NCI-H345 treated with DMSO at 0.1 percent for 48 hours (cell line): ENCODE measurements at regions not wholly inside any gene's neighbourhood (a gene's known extent, or its start where the extent isn't known, plus 50 kb on each side); places are given as distances from the start of the nearest gene placed in this dataset.
"Not testable (repeated sequence)": the region's sequence is repeated elsewhere in the genome, so short reads cannot be mapped to it uniquely, and the experiment has no call there.

Experiments used
- DNase-seq: peaks from one replicate; lab custom pipeline; 2025; ENCODE audit not compliant: unreplicated experiment; lab: John Stamatoyannopoulos, UW

GRCh38 chr12:28973491-28973890 is 175.6 kb upstream of the FAR2 start:
- DNase-seq = no peak

- DNase-seq = no peak
These were observed 174.9 kb upstream of the FAR2 start for GRCh38 chr12:28974166-28974565.

- DNase-seq = no peak
These were observed 174.2 kb upstream of the FAR2 start for GRCh38 chr12:28974883-28975282.

GRCh38 chr12:28975564-28976340 is 173.3 kb upstream of the FAR2 start:
- no peak for DNase-seq

DNA sequence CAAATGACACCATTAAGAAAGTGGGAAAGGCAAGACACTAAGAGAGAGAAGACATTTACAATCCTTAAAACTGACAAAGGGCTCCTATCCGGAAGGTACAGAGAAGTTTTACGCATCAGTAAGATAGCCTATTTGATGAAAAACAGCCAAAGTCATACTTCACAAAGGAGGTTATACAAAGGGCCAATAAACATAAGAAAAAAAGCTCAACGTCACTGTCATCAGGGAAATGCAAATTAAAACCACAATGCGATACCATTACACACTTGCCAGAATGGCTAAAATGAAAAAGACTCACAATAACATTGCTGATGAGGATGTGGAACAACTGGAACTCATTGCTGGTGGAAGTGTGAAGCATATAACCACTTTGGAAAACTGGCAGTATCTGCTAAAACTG is 168.6 kb upstream of the FAR2 start:
- DNase-seq = no peak

- DNase-seq = no peak
These were observed 161.3 kb upstream of the FAR2 start for GRCh38 chr12:28987538-28988324.

DNA sequence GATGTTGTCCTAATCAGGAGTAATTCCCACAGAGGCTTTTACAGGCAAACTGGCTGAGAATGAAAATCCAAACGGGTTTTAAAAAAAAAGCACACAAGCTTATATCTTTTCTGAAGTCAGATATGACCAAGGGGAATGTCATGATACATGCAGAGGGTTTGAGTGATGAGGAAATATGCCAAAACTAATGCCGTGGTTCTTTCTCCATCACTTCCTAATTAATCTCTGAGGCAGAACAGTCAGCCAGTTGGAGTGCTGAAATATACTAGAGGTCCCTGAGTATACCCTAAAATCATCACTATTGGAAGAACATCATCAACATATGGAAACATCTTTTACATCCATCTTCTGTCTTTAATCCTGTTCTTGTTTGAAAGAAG is 160.8 kb upstream of the FAR2 start:
- DNase-seq = no peak

DNA sequence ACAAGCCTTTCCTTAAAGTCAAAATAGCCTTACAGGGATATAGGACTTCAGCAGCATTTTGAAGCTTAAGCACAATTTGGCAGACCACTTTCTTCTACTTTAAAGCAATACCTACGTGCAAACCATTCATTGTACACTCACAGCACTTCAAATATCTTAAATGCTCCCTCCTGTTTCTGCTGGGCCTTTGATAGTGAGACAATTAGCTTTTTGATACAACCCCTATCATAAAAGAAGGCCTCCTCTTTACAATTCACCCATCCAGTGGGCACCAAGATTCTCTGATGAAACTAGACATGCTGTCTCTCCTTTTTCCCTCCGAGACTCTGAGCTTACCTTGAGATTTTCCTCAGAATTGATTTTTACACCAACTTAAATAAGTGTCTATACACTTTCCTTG is 157.5 kb upstream of the FAR2 start:
- DNase-seq = no peak

DNA sequence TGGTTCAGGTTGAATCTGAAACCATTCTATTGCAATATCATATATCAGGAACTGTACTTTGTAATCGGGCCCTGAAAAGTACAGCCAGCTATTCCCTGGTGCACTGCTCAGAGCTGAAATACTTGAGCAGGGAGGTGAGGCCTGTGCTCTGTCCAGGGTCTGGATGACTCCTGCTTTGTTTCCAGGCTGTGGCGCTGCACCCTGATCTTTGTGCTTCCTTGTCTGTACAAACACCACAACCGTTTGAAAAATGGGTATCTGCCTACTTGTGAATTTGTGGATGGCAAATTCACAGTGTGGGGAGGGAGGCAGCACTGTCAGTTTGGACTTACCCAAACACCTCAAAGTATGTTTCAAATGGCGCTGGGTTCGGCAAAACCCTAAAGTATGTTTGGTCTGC is 155.4 kb upstream of the FAR2 start:
- no peak for DNase-seq

- no peak for DNase-seq
These were observed 154.8 kb upstream of the FAR2 start for GRCh38 chr12:28994179-28994715.

DNA sequence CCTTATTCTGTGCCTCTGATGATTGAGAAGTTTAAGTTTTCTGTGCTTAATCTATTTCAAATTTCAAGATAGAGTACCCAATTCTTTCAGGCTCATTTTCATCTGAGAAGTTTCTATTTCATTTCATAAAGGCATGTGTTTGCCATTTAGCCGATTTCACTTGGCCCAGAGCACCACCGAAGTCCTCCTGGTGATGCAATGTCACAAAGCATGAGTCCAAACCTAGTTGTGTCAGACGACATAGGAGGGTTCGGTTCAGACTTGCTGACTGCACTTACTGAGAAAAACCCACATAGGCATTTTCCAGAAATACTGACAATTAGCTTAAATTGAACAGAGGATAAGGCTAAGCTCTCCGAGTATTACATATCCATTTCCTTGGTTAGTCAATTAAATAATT is 152.4 kb upstream of the FAR2 start:
- no peak for DNase-seq

DNA sequence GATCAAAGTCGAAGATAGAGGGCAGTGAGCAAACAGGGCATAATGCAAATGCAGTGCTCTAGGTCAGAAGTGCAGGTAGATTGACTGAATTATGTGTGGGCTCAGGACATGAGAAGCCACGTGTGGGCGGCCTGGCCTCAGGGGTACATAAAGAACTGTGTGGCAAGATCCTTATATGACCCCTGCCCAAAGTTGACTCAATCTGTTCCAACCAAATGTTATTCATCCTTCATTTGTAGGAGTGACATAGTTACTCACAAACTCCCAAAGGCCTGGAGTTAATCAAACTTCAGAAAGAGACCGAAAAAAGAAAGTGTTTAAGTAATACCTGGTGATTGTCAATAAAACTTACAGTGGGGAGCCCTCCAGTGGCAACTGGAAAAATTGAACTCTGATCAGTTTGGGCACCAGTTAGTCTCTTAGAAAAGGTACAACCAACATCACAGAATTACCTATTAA is 150.4 kb upstream of the FAR2 start:
- no peak for DNase-seq

DNA sequence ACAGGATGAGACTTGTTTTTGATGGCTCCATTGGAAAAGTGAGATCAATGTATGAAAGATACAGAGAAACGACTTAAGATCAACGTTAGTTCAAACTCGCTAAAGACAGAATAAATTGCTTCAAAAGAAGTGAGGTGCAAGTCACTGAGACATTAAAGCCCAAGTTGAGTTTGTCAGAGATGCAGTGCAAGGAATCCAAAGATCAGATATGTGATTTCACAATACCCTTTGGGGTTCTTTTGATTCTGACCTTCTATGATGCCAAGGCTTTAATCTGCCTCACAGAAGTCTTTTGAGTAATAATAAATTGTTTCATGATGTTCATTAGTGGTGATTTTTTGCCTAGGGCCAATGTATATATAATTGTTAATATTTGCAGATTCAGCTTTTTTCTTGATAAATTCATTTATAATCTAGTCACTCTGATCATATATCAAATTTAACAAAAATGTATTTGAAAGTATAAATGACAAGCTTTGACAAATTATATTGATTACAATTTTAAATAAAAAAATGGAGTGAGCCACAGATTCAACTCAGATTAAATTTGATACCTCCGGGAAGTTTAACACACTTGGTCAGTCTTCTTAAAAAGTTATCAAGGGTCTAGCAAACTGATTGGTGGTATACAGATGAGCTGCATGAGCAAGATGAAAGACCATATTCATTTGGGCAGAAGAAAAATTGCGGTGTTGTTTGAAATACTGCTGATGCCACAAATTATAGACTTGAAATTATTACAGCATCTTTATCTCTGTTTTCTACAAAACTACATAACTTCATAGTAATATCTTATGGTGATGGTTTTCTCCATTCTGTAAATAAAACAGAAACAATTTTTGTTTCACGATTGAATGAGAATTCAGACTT is 144.8 kb upstream of the FAR2 start:
- no peak for DNase-seq

DNA sequence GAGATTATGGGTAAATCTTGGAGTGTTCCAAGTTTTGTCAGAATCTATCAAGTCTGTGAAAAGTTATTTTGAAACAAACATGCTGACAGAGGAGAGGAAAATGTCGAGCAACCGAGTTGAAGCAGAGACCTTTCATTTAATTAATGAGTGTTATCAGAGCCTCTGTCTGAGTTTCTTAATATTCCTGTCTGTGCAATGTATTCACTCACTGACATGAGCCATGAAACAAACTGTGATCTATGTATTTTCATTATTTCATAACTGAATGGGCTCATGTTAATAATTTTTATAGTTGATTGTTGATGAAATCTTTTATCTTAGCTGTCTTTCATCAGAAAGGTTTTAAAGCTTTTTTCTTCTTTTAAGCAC is 144.2 kb upstream of the FAR2 start:
- no peak for DNase-seq

DNA sequence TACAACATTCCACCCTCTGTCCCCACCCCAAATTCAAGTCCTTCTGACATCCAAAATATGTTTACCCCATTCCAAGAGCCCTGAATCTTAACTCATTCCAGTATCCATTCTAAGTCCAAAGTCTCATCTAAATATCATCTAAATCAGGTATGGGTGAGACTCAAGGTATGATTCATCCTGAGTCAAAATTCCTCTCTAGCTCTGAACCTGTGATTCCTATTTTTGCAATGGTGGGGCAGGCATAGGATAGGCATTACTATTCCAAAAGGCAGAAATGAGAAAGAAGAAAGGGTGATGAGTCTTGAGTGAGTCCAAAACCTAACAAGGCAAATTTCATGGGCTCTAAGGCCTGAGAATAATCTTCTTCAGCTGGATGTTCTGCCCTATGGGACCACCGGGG is 140.3 kb upstream of the FAR2 start:
- no peak for DNase-seq

DNA sequence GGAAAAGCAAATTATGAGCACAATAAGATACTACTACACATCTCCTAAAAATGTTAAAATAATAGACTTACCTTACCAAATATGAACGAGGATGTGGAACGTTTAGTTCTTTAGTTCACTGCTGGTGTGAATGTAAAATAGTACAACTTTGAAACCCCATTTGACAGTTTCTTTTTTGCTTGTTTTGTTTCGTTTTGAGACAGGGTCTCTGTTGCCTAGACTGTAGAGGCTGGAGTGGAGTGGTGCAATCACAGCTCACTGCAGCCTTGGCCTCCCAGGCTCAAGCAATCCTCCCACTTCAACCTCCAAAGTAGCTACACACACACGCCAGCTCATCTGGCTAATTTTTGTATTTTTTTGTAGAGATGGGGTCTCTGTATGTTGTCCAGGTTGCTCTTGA is 136.4 kb upstream of the FAR2 start:
- no peak for DNase-seq

- not testable (repeated sequence) for DNase-seq
These were observed 131.5 kb upstream of the FAR2 start for GRCh38 chr12:29017532-29017931.

GRCh38 chr12:29023436-29024076 is 125.5 kb upstream of the FAR2 start:
- DNase-seq = no peak

GRCh38 chr12:29024117-29024516 is 125.0 kb upstream of the FAR2 start:
- no peak for DNase-seq

DNA sequence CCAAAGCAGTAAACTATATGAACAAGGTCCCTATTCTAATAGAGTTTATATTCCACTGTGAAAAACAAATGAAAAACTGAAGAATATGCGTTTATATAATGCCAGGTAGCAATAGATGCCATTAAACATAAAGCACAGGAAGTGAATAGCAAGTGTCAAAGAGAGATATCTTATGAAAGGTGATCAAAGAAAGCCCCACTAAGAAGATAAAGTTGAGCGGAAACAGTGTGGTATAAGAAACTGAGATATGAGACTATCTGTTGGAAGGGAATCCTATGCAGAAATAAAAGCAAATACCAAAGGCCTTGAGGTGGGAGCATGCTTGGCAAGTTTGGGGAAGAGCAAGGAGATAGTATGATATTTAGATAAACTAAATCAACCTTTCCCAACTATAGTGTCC is 123.1 kb upstream of the FAR2 start:
- DNase-seq = no peak

GRCh38 chr12:29026419-29026818 is 122.7 kb upstream of the FAR2 start:
- no peak for DNase-seq
